Tongue (tissue), 1 donor: ENCODE measurements at regions not wholly inside any gene's neighbourhood (a gene's known extent, or its start where the extent isn't known, plus 50 kb on each side); places are given as distances from the start of the nearest gene placed in this dataset.

Experiments
- DNase-seq: peaks from one replicate; pipeline ENCODE4 v3.0.0-alpha.2; 2015

DNA sequence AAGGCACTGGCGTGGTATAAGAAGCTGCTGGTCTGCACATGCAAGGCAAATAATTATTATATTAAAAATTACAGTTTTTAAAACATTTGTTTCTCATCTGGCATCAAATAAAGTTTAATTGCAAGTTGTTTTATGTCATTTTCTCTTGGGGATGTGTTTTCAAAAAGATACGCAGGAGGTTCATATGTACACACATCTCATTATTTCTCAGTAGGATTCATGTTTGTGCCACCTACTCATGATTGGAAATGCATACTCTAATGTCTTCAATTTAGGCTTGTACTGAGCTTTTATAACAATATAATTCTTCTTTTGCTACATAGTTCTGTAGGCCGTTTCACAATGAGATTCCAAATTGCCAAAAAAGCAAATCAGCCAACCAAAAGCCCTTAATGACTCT is 244.2 kb upstream of the MEF2C start:
- no peak for DNase-seq

DNA sequence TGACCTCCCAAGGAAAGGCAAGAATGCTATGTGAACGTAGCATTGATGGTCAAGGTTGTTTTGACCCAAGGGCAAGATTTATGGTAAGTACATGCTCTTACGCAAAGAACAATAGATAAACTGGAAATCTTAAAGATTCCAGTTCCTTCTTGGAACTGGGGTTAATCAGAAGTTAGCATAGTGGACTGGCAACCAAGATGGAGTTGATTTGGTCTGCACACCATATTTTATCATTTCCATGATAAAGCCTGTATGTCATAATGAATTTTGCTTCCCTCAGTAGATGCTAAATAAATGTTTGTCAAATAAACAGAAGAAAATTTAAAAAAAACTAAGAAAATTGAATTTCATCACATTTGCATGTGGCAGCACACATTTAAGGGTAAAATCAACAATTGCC is 242.4 kb upstream of the MEF2C start:
- no peak for DNase-seq

DNA sequence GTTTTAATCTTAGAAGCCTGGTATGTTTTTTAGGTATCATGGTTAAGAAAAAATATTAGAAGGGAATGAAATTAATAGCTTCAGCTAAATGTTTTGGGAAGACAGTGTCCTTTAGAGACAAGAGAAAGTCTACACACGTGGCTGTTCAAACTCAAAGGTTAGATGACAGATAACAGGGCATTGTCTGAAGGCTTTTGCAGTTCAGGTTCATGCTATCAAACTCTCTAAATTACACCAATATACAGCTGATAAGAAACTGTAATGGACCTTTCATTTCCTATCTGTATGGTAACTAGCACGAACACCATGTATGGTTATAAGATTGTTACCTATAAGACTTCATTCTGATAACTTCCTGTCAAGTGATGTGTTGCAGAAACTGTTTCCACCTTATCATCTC is 240.6 kb upstream of the MEF2C start:
- DNase-seq = no peak

DNA sequence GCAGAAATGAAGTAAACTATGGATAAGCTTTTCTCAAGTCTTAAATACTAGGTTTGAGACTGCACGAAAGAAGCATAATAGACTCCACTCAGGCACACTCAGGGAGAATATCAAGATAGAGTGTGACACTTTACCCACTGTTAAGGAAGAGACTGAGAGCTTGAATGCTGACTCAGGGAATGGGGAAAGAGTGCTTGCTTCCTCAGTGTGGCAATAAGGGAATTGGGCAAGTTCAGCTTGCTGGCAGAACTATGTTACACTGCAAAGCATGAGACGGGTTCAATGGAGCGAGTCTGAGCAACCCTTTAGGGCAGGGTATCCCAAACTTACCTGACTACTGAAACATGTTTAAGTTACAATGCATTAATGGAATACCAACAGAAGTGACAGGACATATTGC is 237.7 kb upstream of the MEF2C start:
- no peak for DNase-seq

DNA sequence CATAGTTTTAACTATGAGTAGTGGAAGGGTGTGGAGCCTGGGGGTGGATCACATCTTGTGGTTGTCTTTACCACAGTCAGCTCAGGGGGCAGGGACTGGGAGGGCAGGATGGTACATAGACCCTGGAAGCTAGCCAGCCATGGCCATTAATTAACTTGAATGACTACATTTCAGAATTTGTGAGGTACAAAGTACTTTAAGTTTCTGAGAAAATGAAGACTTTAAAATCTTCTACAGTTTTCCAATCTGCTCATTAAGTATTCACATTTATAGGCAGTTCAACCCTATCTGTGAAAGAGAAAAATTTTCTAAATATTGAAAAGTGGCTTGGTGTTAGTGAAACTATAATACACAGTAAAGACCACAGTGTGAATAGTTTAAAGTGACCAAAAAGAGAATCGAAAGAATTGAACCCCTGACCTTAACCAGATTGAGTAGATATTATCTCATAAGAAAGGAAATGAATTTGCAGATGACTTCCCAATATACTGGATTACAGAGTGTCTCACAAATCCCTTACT is 234.2 kb upstream of the MEF2C start:
- no peak for DNase-seq

DNA sequence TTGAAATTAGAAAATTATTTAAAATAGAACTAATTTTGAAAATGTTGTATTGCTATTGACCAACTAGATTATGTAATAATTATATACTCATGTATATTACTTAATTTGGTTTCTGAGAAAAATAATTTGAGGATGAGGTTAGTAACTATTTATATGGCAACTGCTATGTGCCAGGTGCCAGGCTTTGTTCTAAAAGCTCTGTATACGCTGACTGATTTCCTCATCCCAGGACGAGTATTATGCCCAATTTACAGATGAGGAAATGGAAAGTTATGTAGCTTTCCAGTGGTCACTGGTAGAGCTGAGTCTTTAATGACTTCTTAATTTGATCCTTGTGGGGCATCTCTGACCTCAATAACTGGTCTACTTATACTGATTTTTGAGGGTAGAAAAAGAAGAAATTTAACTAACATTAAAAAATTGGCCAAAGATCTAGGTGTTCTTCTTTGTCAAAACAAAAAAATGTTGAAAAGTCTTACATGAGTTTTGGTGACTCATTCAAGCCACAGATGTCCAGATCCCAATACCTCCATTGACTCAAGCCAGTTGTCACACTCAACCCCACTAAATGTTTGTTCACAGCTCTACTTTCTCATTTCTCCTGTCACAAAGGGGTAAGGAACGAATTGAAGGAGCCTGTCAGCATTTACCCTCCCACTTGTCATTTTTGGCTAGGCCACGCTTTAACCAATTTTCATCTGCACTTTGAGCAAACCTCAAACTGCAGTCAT is 228.1 kb upstream of the MEF2C start:
- DNase-seq = no peak

DNA sequence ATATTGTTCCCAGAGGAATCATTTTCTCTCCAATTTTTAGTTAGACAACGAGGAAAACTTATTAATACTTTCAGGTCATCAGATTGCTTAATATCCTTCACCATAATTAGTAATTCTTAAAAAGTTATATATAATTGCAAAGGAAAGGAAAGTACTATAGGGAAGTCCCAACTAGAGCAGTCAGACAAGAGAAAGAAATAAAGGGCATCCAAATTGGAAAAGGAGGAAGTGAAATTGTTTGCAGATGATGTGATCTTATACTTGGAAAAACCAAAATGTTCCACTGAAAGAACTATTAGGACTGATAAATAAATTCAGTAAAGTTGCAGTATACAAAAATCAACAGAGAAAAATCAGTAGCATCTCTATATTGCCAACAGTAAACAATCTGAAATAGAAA is 223.5 kb upstream of the MEF2C start:
- DNase-seq = no peak

DNA sequence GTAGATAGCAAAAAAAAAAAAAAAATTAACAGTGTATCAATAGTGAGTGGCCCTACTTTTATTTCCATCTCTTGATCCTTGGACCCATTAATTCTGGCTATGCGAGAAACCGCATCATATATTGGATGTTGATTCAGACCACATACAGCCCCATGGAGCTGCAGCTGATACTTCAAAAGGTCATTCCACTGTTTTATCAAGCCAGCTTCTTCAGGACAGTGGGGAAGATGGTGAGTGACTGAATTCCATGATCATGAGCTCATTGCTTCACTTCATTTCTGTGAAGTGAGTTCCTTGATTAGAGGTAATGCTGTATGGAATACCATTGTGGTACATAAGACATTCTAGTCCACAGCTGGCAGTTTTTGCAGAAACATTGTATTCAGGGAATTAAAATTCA is 222.9 kb upstream of the MEF2C start:
- no peak for DNase-seq

DNA sequence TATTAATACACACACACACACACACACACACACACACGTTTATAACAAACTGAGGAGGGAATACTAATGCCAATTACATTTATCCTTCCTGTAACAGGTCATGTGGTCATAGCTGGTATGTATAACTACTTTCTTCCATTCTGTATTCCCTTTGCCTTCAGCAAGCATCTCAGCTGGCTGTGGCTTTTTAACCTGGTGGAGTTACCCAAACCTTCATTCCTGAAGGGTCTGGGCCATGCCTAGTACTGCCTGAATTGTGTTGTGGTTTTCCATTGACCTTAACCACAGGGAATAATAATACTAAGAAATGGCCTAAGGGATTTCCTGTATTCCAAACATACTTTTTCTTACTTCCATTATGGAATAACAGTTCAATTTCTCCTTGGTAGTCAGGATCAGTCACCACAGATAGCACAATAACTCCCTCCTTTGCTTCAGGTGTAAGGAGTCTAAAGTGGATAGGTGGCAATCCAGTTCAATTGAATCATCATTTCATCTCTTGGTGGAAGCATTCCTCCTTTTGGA is 222.2 kb upstream of the MEF2C start:
- DNase-seq = no peak

DNA sequence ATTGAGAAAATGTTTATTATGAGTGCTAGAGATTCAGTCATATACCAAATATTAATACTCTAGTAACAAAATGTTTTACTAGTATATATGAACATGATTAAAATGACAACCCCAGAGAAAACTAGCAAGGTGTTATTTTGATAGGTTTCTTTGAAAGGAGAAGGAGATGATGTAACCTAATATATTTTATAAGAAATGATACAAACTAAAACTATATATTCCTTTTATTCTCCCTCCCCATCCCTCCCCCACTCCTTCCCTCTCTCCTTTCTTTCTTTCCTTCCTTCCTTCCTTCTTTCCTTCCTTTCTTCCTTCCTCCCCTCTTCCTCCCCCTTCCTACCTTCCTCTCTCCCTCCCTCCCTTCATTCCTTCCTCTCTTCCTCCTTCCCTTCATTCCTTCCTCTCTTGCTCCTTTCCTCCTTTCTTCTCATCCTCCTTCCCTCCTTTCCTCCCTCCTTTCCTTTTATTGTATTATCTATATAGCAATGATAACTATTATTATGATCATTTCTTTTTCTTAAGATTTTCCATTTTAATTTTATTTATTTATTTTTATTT is 215.3 kb upstream of the MEF2C start:
- DNase-seq = no peak

DNA sequence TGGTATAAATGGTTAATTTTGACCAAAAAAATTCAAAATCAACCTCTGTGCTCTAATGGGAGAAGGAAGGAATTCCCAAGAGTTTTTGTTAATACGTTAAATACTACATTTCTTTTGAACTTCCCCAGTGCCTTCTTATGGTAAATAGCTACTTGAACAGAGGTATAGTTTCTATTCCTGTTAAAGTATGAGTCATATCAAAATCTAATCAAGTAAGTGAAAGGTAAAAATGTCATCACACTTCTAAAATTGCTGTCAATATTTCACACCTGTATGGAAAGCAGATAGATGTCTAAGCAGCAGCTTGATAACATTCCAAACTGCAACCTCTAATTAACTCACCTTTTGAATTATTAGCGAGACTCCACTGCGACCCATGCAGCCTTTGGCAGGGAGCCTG is 214.1 kb upstream of the MEF2C start:
- no peak for DNase-seq

DNA sequence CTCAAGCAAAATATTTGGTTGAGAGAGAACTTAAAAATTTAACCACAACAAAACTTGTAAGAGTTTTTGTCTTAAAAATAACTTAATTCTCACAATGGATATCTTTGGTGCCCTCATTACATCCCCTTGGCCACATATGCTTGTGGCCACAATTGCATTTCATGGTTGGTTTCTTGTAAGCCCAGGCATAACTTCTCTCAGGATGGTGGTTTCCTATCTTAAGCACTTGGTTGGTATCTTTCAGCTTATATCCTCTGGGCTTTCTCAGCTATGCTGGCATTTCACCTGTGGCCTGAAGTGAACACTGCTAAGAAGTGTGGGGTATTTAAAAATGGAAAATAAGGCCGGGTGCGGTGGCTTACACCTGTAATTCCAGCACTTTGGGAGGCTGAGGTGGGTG is 212.4 kb upstream of the MEF2C start:
- no peak for DNase-seq

DNA sequence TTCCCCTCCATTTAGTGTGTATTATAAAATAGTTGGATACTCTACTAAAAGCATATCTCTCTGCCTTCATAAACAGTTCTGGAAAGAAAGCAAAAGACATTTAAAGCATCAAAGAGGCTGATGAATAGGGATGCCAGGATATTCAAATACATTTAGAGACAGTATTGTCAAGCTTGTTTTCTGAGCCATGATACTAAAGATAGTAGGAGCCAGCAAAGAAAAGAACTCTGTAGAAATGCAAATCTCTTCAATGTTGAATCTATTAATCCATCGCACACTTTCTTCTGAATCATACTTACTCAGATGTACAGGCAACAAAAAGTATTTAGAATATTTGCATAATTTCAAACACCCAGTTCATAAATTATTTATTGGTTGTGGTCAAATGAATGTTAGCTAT is 207.1 kb upstream of the MEF2C start:
- no peak for DNase-seq

DNA sequence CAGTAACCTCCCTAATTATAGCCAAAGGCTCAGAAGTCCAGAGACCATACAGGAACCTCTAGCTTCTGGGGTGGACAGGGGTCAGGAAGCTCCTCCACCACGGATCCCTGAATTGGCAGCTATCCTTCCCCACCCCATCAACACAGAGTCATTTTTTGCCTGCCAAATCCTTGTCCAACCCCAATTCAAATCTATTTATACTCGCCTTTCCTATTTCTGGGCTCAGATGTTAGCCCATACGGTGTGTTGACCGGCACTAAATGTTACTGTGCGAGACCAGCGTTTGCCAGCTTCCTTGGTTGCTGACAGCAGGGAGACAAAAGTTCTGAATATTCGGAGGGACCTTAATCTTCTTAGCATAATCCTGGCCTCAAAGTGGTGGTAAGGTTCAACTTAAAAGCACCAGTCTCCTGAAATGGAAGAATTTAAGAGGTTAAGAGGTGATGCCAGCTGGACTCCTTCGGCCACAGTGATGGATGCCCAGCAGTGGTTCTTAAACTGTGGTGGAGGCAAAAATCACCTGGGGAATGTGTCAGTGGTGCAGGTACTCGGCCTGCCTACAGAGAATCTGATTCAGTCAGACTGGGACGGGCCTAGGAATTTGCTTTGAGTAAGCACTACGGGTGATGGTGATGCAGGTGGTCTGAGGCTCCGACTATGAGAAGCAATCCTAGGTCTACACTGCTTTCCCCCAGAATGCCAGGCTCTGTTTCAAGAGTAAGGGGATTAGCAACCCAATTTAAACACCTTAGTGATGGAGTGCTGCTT is 204.8 kb upstream of the MEF2C start:
- DNase-seq = no peak

DNA sequence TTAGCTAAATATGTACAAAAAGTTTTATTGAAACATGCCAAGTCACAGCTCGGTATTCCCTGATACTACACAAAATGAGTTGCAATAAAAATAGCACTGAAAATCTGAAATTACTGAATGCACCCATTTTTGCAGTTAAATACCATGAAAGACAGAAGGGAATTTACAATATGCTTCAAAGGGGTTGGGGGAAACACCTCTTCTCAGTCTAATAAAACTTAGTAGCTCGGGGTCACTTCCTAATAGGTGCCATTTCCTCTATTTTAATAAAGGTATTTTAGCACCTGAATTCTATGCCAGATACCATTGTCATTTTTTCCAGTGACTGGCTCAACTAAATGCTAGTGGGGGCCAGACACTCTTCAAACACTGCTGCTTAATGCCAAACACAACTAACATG is 204.1 kb upstream of the MEF2C start:
- no peak for DNase-seq

DNA sequence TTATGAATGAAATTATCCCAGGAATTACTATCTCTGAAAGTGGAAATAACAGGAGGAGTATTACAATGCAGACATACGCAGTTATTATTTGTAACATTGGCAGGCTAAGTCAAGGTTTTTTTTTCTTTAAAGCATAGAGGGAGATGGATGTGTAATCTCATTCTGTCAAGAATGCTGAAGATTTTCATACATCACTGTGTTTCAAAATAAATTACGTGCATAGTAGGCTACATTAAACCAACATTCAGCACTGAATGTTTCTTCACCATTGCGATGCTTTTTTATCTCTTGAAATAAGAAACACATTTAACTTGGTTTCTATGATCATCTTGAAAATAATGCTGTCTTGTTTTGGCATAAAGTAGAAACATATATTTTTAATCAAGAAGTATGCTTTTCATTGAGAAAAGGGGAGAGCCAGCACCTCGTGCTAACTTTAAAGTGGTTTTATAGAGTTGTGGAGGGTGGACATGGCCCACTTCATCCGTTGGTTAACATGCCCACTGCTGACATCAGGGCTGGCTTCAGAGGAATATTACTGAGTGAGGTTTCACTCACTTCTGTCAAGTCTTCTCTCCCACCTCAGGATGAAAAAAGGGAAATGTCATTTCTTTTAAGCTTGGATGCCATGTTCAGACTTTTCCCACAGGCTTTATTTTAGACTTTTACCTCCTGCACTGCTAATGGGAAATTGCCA is 203.6 kb upstream of the MEF2C start:
- no peak for DNase-seq

DNA sequence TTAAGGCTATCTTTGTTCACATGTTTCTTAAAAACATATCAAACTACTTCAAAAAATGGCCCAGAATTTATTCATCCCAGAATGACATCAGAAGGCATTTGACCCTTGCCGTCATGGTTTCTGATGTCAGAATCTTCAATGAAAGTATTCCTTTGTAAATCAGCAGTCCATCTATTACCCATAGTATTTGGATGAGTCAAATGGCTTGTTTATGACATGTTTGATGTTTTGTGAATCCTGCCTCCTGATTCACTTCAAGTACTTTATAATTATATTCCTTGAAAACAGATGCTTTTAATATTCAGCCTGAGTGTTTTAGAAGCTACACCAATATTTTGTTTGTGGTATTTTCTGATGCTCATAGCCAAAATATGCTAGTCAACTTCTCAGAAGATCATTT is 200.8 kb upstream of the MEF2C start:
- DNase-seq = no peak

DNA sequence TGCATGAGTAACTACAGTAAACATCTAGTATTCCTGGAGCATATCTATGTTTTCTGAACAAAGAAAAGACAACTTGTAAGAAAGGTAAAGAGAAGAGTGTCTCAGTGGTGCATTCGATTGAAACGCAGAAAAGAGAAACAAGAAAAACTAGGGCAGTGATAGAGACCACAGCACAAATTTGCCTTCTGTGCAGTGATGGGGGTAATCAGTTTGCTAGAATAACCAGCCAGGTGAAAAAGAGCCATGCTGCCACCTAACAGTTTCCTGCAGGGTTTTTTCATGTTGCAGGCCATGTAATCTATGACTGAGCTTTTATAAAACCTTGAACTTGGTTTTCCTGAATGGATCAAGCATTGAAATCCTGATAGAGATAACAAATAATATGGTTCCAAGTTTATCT is 198.4 kb upstream of the MEF2C start:
- no peak for DNase-seq

DNA sequence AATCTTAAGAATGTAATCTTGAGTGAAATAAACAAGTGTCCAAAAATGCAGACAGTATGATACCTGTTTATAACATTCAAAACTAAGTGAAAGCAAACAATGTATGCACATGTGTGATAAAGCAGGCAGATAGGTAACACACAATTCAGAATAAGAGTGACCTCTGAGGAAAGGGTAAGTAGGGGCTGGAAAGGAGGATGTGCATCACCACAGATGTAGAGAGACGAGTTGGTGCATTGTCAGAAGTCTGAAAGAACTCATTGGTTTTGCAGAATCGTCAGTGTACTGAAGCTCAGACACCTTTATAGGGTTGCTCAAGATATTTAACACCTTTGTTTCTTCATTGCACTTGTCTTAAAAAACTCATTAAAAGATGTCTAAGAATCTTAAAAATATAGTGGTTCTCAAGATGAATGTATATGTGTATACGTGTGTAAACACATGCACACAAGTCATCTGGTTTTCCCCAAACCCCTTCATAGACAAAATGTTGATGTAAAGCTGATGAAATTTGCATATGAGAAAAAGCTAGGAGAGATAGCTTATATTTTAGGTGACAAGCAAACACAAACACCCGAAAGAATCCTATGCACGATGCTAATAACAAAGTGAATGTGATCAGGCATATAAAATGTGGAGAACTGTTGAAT is 197.6 kb upstream of the MEF2C start:
- no peak for DNase-seq

DNA sequence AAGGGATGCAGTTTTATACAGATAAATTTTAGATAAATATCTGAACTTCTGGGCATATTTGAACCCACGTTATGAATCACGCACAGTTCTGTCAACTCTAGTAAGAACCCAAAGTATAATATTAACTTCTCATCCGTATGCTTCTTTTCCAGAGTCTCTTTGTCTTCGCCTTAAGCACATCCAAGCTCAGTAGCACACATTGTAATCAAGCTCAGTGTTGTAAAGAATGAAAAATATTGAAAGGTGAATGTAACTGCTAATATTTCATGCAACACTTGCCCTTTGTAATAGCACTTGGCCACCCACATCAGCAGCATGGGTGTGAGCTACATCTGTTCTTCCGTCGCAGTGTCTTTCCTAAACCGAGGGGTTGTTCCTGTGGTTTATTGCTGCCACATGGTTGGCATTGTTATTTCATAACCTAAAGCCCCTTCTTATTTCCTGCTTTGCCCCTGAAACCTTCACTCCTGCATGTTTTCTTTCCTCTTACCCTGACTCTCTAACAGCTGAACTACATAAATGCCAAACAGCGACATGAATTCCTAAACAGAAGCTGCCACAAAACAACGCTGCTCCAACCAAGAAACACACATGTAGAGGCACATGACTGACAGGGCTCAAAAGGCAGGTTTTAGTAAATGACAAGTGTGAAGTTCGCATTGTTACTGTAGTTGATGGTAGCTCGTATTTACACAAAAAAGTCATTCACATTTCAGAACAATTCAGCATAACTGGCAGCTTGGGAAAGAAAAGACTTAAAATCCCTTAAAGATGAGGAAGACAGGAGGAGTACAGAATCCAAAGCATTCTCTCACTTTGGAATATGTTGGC is 190.1 kb upstream of the MEF2C start:
- DNase-seq = no peak

DNA sequence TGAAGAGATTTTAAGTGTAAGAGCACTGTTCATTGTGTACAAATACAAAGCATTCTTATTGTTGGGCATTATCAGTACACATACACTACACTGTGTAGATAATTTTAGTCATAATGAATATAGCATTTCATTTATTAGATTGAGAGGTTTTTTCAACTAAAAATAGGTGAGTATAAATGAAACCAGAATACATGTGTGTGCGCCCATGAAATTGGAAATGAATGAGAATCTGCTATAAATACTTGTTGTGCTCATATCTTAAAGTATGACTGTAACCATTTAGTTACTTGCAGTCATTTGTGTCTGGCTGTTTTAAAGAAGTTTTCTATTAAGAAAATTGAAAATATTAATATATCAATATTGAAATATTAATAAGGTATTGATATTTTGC is 189.0 kb upstream of the MEF2C start:
- DNase-seq = no peak
